ENCODE measurements at regions not wholly inside any gene's neighbourhood (a gene's known extent, or its start where the extent isn't known, plus 50 kb on each side); places are given as distances from the start of the nearest gene placed in this dataset.
"Not testable (repeated sequence)": the region's sequence is repeated elsewhere in the genome, so short reads cannot be mapped to it uniquely, and the experiment has no call there.

DNA sequence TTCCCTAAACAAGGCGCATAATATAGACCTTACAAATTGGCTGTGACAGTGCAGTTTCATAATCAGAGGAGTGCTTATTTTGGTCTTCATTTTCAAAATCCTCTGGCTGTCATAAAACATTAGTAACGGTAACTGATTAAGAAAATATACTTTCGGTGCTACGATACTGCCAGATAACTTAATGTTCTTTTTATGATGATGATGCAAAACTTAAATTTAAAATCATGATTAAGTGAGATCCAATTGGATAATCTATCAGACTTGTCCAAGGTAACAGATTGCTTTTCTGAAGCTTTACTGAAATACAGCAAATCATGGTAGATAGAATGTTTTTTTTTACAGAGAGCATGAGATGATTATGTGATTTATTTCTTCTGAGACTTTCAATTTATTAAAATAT, 364.2 kb upstream of the CNTN3 start:
- no peak for DNase-seq (ENCODE audit: low read depth)

GRCh38 chr3:74985028-74985904, 370.8 kb upstream of the CNTN3 start:
- DNase-seq (ENCODE audit: low read depth) = not testable (repeated sequence)

DNA sequence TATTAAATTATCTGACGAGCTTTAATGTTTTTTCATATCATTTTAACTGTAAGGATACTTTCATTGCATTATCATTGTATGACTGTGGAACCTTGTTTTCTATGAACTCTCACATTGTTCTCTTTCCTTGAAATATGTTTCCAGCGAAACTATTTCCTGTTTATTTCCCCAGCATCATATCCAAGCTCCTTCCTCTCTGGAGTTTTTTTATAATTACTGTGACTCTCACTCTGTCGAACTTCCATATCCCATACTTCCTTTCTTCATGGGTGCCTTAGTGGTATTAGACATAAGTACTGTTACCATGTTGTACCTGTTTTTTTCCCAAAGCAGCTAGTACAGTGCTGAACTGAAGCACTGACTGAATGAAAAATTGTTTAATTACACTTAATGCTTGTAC, 373.6 kb upstream of the CNTN3 start:
- no peak for DNase-seq (ENCODE audit: low read depth)

DNA sequence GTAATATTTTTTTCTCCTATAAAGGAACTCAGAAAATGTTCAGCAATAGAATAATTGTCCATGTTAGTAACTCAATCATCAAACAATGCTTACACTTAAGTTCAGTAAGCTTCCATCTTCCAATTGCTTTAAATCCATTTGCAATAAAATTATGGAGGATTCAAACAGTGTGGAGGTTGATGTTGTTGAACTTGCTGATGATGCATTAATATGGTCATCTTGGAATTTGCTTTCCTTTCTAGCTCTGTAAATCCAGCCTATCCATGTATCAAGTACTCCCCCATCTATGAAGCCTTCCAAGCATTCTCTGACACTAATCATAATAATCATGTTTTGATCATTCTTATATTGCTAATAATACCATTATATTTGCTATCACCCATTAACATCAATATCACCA, 378.4 kb upstream of the CNTN3 start:
- no peak for DNase-seq (ENCODE audit: low read depth)

- no peak for DNase-seq (ENCODE audit: low read depth)
These were observed 386.9 kb upstream of the CNTN3 start for GRCh38 chr3:75001330-75001729.

DNA sequence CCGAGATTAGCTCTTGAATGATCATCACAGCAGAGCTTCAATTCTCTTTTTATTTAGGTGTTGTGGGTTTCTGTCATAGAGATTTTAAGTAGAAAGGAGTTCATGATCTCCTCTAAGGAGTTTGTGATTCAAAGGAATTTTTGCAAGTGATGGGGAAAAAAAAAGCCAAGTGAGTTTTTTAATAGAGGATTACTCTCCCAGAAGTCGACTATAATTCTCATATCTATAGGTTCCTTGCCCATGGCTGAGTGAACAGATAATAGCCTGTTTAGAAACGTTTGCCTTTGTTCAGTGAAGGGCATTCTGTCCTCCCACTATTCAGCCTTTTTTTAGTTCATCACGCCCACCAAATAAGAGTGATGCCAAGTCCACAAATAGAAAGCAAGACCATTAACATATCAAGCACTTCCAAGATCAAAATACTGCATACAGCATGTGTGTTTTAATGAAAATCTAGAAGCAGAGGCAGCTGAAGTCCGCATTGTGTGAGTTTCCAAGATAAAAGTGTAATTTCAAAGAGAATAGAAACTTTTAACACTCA, 398.4 kb upstream of the CNTN3 start:
- DNase-seq (ENCODE audit: low read depth) = no peak

DNA sequence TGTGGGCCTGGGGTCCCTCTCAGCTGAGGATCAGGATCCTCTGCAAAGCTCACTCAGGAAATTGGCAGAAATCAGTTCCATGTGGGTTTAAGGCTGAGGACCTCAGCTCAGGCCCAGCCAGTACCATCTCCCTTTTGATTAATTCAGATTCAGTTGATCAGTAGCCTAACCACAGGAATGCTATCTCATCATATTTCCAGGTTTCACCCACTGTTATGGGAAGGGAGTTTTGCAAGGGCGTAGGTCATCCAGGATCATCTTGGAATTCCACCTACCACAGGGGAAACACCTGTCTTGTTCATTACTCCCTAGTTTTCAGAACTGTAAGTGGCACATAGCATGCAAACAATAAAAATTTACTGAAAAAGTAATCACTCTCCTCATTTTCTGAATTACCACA, 399.5 kb upstream of the CNTN3 start:
- no peak for DNase-seq (ENCODE audit: low read depth)

DNA sequence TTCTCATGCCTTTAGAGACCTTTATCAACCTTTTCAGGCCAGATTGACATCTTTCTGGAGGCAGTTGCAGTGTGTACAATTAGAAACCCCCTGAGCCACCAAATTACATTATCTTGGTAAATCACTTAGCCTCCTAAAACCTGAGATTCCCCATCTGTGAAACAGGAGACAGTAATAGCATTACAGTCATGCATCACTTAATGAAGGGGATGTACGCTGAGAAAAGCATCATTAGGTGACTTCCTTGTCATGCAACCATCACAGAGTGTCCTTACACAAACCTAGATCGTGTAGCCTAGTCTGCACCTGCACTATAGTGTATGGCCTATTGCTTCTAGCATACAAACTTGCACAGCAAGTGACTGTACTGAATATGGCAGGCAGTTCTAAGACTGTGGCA, 400.8 kb upstream of the CNTN3 start:
- DNase-seq (ENCODE audit: low read depth) = no peak

GRCh38 chr3:75035146-75035545, 420.7 kb upstream of the CNTN3 start:
- no peak for DNase-seq (ENCODE audit: low read depth)

- no peak for DNase-seq (ENCODE audit: low read depth)
These were observed 428.5 kb upstream of the CNTN3 start for GRCh38 chr3:75042941-75043340.

GRCh38 chr3:75048650-75049049, 434.2 kb upstream of the CNTN3 start:
- no peak for DNase-seq (ENCODE audit: low read depth)

DNA sequence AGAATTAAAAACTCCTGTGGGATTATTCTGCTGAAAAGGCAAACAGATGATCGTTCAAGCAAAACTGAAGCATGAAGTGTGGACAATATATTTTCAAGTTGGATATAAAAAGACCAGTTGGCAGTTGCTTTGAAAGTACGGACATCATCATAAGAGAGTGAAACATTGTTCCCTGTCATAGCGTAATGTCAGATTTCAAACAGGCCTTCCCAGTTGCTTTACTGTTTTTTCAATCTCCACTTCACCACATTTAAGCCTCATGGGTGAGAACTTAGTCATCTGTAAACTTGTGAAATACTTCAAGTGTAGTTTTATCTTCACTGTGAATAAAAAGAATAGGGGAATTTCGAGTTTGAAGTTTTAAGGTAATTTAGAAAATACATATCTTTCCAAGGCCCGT, 435.1 kb upstream of the CNTN3 start:
- no peak for DNase-seq (ENCODE audit: low read depth)

- DNase-seq (ENCODE audit: low read depth) = no peak
These were observed 444.7 kb upstream of the CNTN3 start for GRCh38 chr3:75059120-75059519.

GRCh38 chr3:75061806-75062205, 447.3 kb upstream of the CNTN3 start:
- no peak for DNase-seq (ENCODE audit: low read depth)

- DNase-seq (ENCODE audit: low read depth) = no peak
These were observed 460.7 kb upstream of the CNTN3 start for GRCh38 chr3:75075158-75075557.

DNA sequence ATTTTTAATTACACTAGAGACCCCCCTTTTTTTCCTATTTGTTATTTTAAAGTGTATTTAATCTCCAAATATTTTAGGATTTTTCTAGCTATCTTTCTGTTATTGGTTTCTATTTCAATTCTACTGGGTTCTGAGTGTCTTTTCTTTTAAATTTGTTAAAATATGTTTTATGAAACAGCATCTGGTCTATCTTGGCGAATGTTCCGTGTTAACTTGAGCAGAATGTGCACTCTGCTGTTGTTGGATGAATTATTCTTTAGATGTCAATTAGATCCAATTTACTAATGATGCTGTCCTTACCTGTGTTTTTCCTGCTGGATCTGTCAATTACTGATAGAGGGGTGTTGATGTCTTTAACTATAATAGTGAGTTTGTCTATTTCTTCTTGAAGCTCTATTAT, 462.0 kb upstream of the CNTN3 start:
- no peak for DNase-seq (ENCODE audit: low read depth)

DNA sequence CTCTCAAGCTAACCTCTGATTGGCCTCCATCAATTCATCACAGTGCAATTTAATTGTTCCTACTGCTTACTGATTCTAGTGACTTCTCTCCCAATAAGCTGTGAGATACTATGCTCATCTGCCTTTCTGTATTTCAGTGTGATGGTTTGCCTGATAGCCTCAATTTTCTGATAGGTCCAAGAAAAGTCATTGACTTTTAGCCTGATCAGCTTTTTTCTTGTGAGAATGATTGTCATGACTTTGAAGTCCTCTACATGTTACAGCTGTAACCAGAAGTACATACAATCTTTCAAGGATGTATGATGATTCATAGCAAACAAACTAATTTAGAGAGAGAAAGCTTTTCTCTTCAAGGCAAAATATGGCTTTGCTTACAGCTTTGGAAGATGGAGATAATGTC, 463.8 kb upstream of the CNTN3 start:
- DNase-seq (ENCODE audit: low read depth) = no peak

- DNase-seq (ENCODE audit: low read depth) = no peak
These were observed 468.4 kb upstream of the CNTN3 start for GRCh38 chr3:75082845-75083244.

DNA sequence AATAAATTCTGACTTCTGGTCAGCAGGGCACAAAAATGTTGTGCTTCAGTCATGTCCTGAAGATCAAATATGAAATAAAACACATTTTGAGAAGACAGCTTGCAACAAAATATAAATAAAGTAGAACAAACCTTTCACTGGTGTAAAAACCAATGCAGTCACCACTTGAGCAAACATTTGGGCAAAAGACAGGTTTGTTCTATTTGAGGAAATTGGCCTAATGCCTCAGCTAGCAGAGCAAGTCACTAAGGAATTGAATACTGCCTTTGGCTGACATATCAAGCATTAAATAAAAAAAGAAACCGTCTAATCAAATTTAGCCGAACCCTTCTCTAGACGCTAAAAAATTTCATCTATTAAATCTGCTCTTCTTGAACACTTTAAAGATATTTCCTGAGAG, 475.4 kb upstream of the CNTN3 start:
- no peak for DNase-seq (ENCODE audit: low read depth)

DNA sequence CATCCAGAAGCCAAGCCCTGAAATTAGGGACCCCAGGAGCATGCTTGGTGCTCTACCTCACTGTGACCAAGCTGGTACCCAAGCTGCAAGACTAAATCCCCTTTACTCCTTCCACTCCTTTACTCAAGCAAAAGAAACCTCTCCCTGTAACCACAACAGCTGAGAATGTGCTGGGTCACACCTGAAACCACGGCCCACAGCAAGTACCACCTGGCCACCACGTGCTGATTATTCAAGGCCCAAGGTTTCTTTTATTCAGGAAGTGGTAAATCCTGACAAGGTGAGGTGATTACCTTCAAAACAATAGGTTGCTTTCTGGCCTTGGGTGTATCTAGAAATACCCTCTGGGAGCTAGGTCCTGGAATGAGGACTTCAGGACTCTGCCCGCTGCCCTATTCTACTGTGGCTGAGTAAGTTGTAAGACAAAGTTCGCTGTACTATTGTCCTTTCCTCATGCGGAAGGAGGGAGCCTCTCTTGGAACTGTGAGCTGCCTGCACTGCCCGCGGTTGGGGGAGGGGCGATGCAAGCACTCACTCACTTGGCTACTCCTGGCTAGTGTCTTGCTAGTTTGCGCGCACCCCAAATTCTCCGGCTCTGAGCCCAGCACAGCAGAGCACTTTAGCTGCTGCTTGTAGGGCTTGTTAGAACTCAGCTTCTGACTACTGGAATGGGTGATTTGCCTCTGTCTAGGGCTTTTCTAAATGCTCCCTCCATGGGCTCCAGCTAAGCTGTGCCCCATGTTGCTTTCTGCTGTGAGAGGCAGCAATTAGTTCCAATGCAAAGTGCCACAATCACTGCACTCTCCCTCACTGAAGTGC, 487.1 kb upstream of the CNTN3 start:
- no peak for DNase-seq (ENCODE audit: low read depth)

- DNase-seq (ENCODE audit: low read depth) = no peak
These were observed 496.3 kb upstream of the CNTN3 start for GRCh38 chr3:75110741-75111140.

- no peak for DNase-seq (ENCODE audit: low read depth)
These were observed 501.2 kb upstream of the CNTN3 start for GRCh38 chr3:75115695-75116094.

GRCh38 chr3:75118779-75119178, 504.3 kb upstream of the CNTN3 start:
- DNase-seq (ENCODE audit: low read depth) = no peak

Data from activated T-helper 9 cell treated with anti-CD3 and anti-CD28 coated beads, Interleukin-2, amount 50 U/mL, for 16 hours (primary cell).